ENCODE measurements at regions not wholly inside any gene's neighbourhood (a gene's known extent, or its start where the extent isn't known, plus 50 kb on each side); places are given as distances from the start of the nearest gene placed in this dataset.

DNA sequence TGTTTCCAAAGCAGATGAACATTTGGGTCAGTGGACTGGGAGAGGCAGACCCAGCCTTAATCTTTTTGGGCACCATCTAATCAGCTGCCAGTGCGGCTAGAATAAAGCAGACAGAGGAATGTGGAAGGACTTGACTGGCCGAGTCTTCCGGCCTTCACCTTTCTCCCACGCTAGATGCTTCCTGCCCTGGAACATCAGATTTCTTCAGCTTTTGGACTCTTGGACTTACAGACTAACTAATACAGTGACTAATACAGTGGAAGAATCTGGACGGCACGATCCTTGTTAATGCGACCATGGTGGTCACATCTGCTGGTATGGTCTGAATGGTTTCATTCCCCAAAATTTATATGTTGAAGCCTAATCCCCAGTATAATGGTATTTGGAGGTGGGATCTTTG, 122.6 kb upstream of the NXT1 start:
- TF ChIP-seq, protein P1, sequence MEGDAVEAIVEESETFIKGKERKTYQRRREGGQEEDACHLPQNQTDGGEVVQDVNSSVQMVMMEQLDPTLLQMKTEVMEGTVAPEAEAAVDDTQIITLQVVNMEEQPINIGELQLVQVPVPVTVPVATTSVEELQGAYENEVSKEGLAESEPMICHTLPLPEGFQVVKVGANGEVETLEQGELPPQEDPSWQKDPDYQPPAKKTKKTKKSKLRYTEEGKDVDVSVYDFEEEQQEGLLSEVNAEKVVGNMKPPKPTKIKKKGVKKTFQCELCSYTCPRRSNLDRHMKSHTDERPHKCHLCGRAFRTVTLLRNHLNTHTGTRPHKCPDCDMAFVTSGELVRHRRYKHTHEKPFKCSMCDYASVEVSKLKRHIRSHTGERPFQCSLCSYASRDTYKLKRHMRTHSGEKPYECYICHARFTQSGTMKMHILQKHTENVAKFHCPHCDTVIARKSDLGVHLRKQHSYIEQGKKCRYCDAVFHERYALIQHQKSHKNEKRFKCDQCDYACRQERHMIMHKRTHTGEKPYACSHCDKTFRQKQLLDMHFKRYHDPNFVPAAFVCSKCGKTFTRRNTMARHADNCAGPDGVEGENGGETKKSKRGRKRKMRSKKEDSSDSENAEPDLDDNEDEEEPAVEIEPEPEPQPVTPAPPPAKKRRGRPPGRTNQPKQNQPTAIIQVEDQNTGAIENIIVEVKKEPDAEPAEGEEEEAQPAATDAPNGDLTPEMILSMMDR (IDR thresholded peaks at IDR 0.05; ENCODE audit: low read depth, low read length, missing input control) = no peak
- TF ChIP-seq EGR1 (IDR thresholded peaks at IDR 0.05; ENCODE audit: low read depth in 2 of 2) (no peak), MAX (IDR thresholded peaks at IDR 0.05) (no peak), ATF3 (IDR thresholded peaks at IDR 0.05) (no peak), TAF1 (conservative IDR thresholded peaks at IDR 0.05) (no peak), GABPA (IDR thresholded peaks at IDR 0.05 in 1 of 2, conservative IDR thresholded peaks at IDR 0.05 in 1 of 2) (no peak)
